HUES64 (cell line): ENCODE measurements at regions not wholly inside any gene's neighbourhood (a gene's known extent, or its start where the extent isn't known, plus 50 kb on each side); places are given as distances from the start of the nearest gene placed in this dataset.

Experiments used
- H3K27ac ChIP-seq: 2 replicates; pipeline ENCODE4 v1.7.0; 2013; ENCODE audit warnings: low read depth, low read length, inconsistent platforms
- H3K27me3 ChIP-seq: 2 replicates; pipeline ENCODE4 v1.6.1; 2013; ENCODE audit warnings: mild to moderate bottlenecking, low read length; ENCODE audit not compliant: insufficient read depth
- H3K36me3 ChIP-seq: 2 replicates; pipeline ENCODE4 v1.6.1; 2013; ENCODE audit warnings: mild to moderate bottlenecking, low read length; ENCODE audit not compliant: insufficient read depth
- H3K4me1 ChIP-seq: 2 replicates; pipeline ENCODE4 v1.6.1; 2013; ENCODE audit warnings: mild to moderate bottlenecking, low read length, moderate library complexity; ENCODE audit not compliant: insufficient read depth
- H3K4me3 ChIP-seq: 2 replicates; pipeline ENCODE4 v1.5.1; 2013; ENCODE audit warnings: mild to moderate bottlenecking, low read length, moderate library complexity
- H3K9ac ChIP-seq: 2 replicates; pipeline ENCODE4 v1.6.1; 2013; ENCODE audit warnings: mild to moderate bottlenecking, low read depth, low read length
- H3K9me3 ChIP-seq: 2 replicates; pipeline ENCODE4 v1.6.1; 2013; ENCODE audit warnings: low read depth, low read length; ENCODE audit not compliant: insufficient read depth
- WGBS: fragments of 150-250, 120-280 bp; methylation state at CpG from one replicate; pipeline ENCODE4 v1.1.7; 2013; ENCODE audit warnings: missing lambda C conversion rate; 5-methylcytosine and 5-hydroxymethylcytosine counted together

GRCh38 chr22:27504360-27505253, 296.9 kb downstream of the MN1 start:
- WGBS = 89% methylated on average over 18 of the region's 18 CpGs

GRCh38 chr22:27507111-27507611, 294.4 kb downstream of the MN1 start:
- WGBS = 86% methylated on average over 2 of the region's 2 CpGs
- H3K27me3 ChIP-seq = peaks cover 38% of the 10 kb centered on the region
- no peaks in the 10 kb centered on the region for H3K9me3 ChIP-seq
- H3K4me3 ChIP-seq = no peak overlapping the region
- no peak overlapping the region for H3K9ac ChIP-seq
- H3K27ac ChIP-seq = no peak overlapping the region
- no peaks in the 10 kb centered on the region for H3K4me1 ChIP-seq
- H3K36me3 ChIP-seq = no peaks in the 10 kb centered on the region

More at GRCh38 chr22:27504360-27505253, 296.9 kb downstream of the MN1 start:
- Histone ChIP-seq H3K4me1 (peaks cover 4% of the 10 kb centered on the region; the same call in 1 of the 2 replicates), H3K36me3 (no peaks in the 10 kb centered on the region), H3K27ac (no peak overlapping the region), H3K9me3 (no peaks in the 10 kb centered on the region), H3K9ac (no peak overlapping the region), H3K27me3 (peaks cover 38% of the 10 kb centered on the region), H3K4me3 (no peak overlapping the region)

DNA sequence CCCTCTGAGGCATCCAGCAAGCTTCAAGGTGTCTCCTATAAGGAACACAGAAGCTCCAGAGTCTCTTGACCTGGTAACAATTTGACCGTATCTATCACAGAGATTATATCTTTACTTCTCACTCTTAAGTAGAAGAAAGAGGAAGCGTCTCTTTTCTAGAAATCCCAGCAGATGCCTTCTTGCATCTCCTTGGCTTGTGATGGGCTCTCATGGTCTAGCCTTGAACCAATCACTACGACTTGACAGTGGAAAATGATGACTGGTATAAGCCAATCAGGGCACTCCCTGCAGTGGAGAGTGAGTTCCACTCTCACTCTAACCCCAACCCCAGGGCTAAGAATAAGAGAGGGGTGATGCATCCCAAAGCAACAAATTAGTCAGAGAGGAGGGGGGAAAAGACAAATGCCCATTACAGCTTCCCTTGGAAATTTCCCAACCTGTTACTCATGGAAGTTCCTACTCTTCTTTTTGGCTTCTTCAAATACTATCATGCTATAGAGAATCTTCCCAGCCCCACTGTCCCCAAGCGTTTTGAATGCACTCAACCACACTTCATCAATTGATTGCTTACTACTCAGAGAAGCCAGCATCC, 293.5 kb downstream of the MN1 start:
- no peak overlapping the region for H3K9ac ChIP-seq
- WGBS = 86% methylated on average over 4 of the region's 4 CpGs
- no peaks in the 10 kb centered on the region for H3K36me3 ChIP-seq
- no peaks in the 10 kb centered on the region for H3K4me1 ChIP-seq
- H3K4me3 ChIP-seq = no peak overlapping the region
- no peaks in the 10 kb centered on the region for H3K9me3 ChIP-seq
- H3K27me3 ChIP-seq = peaks cover 34% of the 10 kb centered on the region
- H3K27ac ChIP-seq = no peak overlapping the region

GRCh38 chr22:27509132-27509920, 292.2 kb downstream of the MN1 start:
- Histone ChIP-seq H3K9me3 (no peaks in the 10 kb centered on the region), H3K4me1 (no peaks in the 10 kb centered on the region), H3K9ac (no peak overlapping the region), H3K27me3 (peaks cover 23% of the 10 kb centered on the region), H3K27ac (no peak overlapping the region), H3K36me3 (no peaks in the 10 kb centered on the region), H3K4me3 (no peak overlapping the region)
- WGBS = 80% methylated on average over 3 of the region's 3 CpGs

DNA sequence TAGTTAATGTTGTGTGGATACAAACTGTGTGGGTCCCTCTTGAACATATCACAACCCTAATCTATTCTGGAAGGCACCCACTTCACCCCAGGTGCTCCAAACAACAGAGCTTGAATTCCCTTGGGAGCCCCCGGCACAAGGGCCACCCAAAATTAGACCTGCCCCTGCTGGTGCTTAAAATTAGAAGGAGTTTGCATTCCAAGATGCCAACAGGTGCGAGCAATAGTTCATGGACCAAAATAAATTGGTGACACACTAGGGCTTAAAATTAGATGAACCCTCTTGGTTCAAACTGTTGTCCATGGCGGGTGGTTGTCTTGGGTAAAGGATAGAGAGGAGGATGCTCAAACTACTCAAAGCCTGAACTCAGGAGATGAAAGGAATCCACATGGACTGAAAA, 291.5 kb downstream of the MN1 start:
- Histone ChIP-seq H3K4me3 (no peak overlapping the region), H3K4me1 (no peaks in the 10 kb centered on the region), H3K9me3 (no peaks in the 10 kb centered on the region), H3K36me3 (no peaks in the 10 kb centered on the region), H3K9ac (no peak overlapping the region), H3K27ac (no peak overlapping the region), H3K27me3 (peaks cover 16% of the 10 kb centered on the region; the same call in 1 of the 2 replicates)
- WGBS = 88% methylated on average over 3 of the region's 3 CpGs

DNA sequence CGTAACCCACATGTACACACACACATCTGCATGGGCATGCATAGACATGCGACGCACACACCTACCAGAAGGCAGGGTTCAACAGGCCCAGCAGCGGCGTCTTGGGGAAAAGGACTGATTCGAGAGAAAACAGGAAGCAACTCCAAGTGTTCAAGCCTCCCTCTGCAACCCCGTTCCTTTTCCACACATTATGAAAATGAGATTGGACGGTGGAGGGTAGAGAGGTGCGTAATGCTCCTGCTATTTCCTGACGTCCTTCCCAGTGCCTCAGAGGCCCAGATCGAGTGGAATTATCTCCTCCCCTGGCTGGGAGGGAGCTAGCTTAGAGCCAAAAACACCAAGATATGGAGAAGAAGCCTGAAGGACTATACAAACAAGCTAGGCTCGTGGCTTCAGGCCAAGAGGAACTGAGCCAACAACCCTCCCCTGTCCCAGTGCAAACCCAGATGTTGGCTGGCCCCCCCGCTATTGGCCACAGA, 289.2 kb downstream of the MN1 start:
- Histone ChIP-seq H3K4me3 (no peak overlapping the region), H3K27ac (no peak overlapping the region), H3K27me3 (0 out of 2 replicates have a peak, but pooled peaks cover 2% of the 10 kb centered on the region), H3K4me1 (no peaks in the 10 kb centered on the region), H3K9ac (no peak overlapping the region), H3K9me3 (no peaks in the 10 kb centered on the region), H3K36me3 (no peaks in the 10 kb centered on the region)
- WGBS = 93% methylated on average over 13 of the region's 13 CpGs

- WGBS = 90% methylated on average over 1 of the region's 2 CpGs
- H3K27me3 ChIP-seq = no peaks in the 10 kb centered on the region
- H3K27ac ChIP-seq = no peak overlapping the region
- H3K9me3 ChIP-seq = no peaks in the 10 kb centered on the region
- no peaks in the 10 kb centered on the region for H3K36me3 ChIP-seq
- H3K4me1 ChIP-seq = no peaks in the 10 kb centered on the region
- H3K9ac ChIP-seq = no peak overlapping the region
- no peak overlapping the region for H3K4me3 ChIP-seq
These were observed 288.5 kb downstream of the MN1 start for GRCh38 chr22:27513021-27513420.

- 88% methylated on average over 9 of the region's 9 CpGs for WGBS
- no peak overlapping the region for H3K27ac ChIP-seq
- no peaks in the 10 kb centered on the region for H3K9me3 ChIP-seq
- no peak overlapping the region for H3K9ac ChIP-seq
- no peaks in the 10 kb centered on the region for H3K27me3 ChIP-seq
- H3K4me1 ChIP-seq = peaks cover 8% of the 10 kb centered on the region; the same call in 1 of the 2 replicates
- no peaks in the 10 kb centered on the region for H3K36me3 ChIP-seq
- H3K4me3 ChIP-seq = no peak overlapping the region
These were observed 286.7 kb downstream of the MN1 start for GRCh38 chr22:27514601-27515523.

- H3K27me3 ChIP-seq = no peaks in the 10 kb centered on the region
- no peaks in the 10 kb centered on the region for H3K9me3 ChIP-seq
- H3K4me3 ChIP-seq = no peak overlapping the region
- H3K36me3 ChIP-seq = no peaks in the 10 kb centered on the region
- peaks cover 12% of the 10 kb centered on the region; the same call in 1 of the 2 replicates for H3K4me1 ChIP-seq
- no peak overlapping the region for H3K9ac ChIP-seq
- 89% methylated on average over 7 of the region's 7 CpGs for WGBS
- H3K27ac ChIP-seq = no peak overlapping the region
These were observed 284.0 kb downstream of the MN1 start for GRCh38 chr22:27517361-27518155.
